Adrenal gland (tissue), 5 donors: ENCODE measurements at regions not wholly inside any gene's neighbourhood (a gene's known extent, or its start where the extent isn't known, plus 50 kb on each side); places are given as distances from the start of the nearest gene placed in this dataset.

Source experiments
- POLR2A ChIP-seq, 2 donors: fragments of 450-650 bp; IDR thresholded peaks; one replicate each; pipeline ENCODE4 v1.6.1; 2017; ENCODE audit warnings: antibody characterized with exemption in 2 of 2, mild to moderate bottlenecking in 2 of 2, moderate library complexity in 1 of 2
- TF ChIP-seq, protein P1 (sequence below), 6 experiments: fragments of 450-650 bp in 4 of 6; fragments of 200-600 bp in 2 of 6; sonication (generic) in 1 of 6; IDR thresholded peaks; 1 replicate in 5 of 6; 2 replicates in 1 of 6; pipeline versions ENCODE4 v1.5.1 to v1.8.0; 2016 to 2021; ENCODE audit warnings: antibody characterized with exemption in 6 of 6, mild to moderate bottlenecking in 2 of 6, moderate library complexity in 1 of 6
- donor health status: DM: no; HTN: no; CAD: no.

DNA sequence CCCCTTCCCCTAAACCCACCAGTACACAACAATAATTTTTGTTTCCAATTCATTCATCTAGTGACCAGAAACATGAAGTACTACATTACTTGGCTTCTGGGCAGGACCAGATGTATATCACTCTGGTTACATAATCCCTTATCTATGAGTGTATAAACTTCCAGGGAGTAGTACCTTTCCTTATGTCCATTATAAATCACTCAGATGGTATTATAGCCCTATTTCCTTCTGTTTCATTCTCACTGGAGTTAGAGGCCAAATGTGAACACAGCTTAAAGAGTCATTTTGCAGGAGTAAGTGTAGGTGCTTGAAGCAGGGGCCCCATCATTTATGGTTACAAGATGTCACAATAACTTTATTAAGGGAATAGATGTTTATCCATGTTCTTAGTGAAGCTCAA is 894.4 kb upstream of the NXPH2 start:
- TF ChIP-seq, protein P1, sequence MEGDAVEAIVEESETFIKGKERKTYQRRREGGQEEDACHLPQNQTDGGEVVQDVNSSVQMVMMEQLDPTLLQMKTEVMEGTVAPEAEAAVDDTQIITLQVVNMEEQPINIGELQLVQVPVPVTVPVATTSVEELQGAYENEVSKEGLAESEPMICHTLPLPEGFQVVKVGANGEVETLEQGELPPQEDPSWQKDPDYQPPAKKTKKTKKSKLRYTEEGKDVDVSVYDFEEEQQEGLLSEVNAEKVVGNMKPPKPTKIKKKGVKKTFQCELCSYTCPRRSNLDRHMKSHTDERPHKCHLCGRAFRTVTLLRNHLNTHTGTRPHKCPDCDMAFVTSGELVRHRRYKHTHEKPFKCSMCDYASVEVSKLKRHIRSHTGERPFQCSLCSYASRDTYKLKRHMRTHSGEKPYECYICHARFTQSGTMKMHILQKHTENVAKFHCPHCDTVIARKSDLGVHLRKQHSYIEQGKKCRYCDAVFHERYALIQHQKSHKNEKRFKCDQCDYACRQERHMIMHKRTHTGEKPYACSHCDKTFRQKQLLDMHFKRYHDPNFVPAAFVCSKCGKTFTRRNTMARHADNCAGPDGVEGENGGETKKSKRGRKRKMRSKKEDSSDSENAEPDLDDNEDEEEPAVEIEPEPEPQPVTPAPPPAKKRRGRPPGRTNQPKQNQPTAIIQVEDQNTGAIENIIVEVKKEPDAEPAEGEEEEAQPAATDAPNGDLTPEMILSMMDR (IDR thresholded peaks at IDR 0.05), result no peak
- no peak for TF ChIP-seq POLR2A (IDR thresholded peaks at IDR 0.05)
